ENCODE measurements at regions not wholly inside any gene's neighbourhood (a gene's known extent, or its start where the extent isn't known, plus 50 kb on each side); places are given as distances from the start of the nearest gene placed in this dataset.

DNA sequence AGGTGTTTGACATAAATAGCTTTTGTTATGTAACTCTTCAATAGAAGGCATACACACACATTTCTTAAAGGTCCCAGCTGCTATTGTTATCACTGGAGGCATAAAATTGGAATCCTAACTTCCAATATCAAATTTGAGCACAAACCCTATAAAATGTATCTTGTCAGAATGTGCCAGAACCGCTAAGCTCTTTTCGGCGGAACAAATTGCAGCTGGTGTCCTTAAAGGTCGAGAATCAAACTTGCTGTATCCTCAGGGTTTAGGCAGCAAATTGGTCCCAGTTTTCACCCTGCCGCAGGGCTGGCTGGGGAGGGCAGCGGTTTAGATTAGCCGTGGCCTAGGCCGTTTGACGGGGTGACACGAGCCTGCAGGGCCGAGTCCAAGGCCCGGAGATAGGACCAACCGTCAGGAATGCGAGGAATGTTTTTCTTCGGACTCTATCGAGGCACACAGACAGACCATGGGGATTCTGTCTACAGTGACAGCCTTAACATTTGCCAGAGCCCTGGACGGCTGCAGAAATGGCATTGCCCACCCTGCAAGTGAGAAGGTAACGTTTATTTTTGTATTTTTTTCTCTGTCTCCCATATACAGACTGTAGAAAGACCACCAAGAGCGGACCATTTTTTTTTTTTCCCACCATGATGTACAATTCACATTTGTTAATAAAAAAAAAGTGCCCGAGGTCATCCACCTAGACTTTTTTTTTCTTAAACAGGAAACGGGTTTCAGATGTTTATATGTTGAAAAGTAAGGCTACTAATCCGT is 297.1 kb downstream of the IRF8 start:
- TF ChIP-seq, protein P1, sequence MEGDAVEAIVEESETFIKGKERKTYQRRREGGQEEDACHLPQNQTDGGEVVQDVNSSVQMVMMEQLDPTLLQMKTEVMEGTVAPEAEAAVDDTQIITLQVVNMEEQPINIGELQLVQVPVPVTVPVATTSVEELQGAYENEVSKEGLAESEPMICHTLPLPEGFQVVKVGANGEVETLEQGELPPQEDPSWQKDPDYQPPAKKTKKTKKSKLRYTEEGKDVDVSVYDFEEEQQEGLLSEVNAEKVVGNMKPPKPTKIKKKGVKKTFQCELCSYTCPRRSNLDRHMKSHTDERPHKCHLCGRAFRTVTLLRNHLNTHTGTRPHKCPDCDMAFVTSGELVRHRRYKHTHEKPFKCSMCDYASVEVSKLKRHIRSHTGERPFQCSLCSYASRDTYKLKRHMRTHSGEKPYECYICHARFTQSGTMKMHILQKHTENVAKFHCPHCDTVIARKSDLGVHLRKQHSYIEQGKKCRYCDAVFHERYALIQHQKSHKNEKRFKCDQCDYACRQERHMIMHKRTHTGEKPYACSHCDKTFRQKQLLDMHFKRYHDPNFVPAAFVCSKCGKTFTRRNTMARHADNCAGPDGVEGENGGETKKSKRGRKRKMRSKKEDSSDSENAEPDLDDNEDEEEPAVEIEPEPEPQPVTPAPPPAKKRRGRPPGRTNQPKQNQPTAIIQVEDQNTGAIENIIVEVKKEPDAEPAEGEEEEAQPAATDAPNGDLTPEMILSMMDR (conservative IDR thresholded peaks at IDR 0.05) = no peak
- no peak for TF ChIP-seq ZFX (IDR thresholded peaks at IDR 0.05)

All from C4-2B (cell line).